ENCODE measurements at regions not wholly inside any gene's neighbourhood (a gene's known extent, or its start where the extent isn't known, plus 50 kb on each side); places are given as distances from the start of the nearest gene placed in this dataset.
A peak's percentile ranks its signal among the peaks of the same experiment; 100 is the strongest.
"Not testable (repeated sequence)": the region's sequence is repeated elsewhere in the genome, so short reads cannot be mapped to it uniquely, and the experiment has no call there.

DNA sequence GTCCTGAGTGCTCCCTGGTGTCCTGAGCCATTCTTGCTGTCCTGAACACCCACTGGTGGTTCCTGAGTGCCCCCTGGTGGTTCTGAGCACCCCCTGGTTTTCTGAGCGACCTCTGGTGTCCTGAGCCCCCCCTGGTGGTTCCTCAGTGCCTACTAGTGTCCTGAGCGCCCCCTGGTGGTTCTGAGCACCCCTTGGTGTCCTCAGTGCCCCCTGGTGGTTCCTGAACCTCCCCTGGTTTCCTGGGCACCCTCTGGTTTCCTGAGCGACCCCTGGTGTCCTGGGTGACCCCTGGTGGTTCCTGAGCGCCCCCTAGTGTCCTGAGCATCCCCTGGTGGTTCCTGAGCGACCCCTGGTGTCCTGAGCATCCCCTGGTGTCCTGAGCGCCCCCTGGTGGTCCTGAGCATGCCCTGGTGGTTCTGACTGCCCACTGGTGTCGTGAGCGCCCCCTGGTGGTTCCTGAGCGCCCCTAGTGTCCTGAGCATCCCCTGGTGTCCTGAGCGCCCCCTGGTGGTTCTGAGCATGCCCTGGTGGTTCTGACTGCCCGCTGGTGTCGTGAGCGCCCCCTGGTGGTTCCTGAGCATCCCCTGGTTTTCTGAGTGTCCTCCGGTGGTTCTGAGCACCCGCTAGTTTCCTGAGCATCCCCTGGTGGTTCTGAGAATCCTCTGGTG lies 473.1 kb downstream of the TMEM121 start:
- peak in 1 of 2 donors; percentile 65 for DNase-seq (ENCODE audit: low read depth in 2 of 2)

DNA sequence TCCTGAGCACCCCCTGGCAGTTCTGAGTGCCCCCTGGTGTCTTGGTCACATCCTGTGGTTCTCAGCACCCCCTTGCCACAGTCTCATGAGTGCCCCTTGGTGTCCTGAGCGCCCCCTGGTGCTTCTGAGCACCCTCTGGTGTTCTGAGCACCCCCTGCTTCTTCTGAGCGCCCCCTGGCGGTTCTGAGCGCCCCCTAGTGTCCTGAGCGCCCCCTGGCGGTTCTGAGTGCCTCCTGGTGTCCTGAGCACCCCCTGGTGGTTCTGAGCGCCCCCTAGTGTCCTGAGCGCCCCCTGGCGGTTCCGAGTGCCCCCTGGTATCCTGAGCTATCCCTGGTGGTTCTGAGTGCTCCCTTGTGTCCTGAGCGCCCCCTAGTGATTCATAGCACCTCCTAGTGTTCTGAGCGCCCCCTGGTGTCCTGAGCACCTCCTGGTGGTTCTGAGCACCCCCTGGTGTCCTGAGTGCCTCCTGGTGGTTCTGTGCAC lies 473.7 kb downstream of the TMEM121 start:
- DNase-seq (ENCODE audit: low read depth in 2 of 2) = not testable (repeated sequence)

- DNase-seq (ENCODE audit: low read depth in 2 of 2) = not testable (repeated sequence)
These were observed 474.9 kb downstream of the TMEM121 start for GRCh38 chr14:106001277-106001676.

GRCh38 chr14:106003351-106003750 lies 477.0 kb downstream of the TMEM121 start:
- no peak for DNase-seq (ENCODE audit: low read depth in 2 of 2)

DNA sequence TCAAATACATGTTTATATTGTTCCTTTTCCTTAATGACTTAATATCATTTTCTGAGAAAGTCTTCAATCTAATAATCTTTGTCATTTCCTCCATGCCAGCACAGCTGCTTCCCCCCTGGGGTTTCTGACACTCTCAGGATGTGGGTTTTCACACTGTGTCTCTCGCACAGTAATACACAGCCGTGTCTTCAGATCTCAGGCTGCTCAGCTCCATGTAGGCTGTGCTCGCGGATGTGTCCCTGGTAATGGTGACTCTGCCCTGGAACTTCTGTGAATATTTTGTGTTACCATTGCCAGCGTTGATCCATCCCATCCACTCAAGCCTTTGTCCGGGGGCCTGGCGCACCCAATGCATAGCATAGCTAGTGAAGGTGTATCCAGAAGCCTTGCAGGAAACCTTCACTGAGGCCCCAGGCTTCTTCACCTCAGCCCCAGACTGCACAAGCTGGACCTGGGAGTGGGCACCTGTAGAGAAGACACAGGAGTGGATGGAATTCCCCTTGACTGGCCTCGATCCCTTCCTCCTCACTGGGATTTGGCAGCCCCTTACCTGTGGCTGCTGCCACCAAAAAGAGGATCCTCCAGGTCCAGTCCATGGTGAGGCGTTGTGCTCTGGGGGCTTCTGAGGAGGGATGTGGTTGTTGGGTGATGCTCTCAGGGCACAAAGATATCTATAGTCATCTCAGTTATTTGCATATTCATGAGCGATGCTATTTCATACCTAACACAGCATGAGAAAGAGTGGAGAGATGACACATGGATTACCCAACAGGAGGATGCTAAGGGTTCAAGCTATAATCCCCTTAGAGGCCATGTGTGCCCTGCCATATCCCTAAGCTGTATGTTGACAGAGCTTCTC lies 478.8 kb downstream of the TMEM121 start:
- peak; percentile 62 to 72 for DNase-seq (ENCODE audit: low read depth in 2 of 2)

- peak in 1 of 2 donors; percentile 43 for DNase-seq (ENCODE audit: low read depth in 2 of 2)
These were observed 479.7 kb downstream of the TMEM121 start for GRCh38 chr14:106006043-106006442.

- DNase-seq (ENCODE audit: low read depth in 2 of 2) = not testable (repeated sequence)
These were observed 480.3 kb downstream of the TMEM121 start for GRCh38 chr14:106006716-106007115.

GRCh38 chr14:106010783-106011182 lies 484.4 kb downstream of the TMEM121 start:
- no peak for DNase-seq (ENCODE audit: low read depth in 2 of 2)

DNA sequence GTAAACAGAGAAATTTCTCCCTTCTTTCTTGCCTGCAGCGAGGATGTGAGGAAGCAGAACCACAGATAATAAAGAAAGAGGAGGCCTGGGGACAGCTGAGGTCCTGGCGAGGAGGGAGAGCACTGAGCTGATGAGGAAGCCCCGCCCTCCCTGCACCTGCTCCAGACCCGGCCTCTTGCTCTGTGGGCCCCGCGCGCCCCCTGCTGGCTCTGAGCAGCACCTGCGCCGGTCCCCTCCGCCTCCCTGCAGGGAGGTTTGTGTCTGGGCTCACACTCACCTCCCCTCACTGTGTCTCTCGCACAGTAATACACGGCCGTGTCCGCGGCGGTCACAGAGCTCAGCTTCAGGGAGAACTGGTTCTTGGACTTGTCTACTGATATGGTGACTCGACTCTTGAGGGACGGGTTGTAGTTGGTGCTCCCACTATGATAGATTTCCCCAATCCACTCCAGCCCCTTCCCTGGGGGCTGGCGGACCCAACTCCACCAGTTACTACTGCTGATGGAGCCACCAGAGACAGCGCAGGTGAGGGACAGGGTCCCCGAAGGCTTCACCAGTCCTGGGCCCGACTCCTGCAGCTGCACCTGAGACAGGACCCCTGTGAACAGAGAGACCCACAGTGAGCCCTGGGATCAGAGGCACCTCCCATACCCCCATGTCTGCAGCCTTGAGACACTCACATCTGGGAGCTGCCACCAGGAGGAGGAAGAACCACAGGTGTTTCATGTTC lies 485.4 kb downstream of the TMEM121 start:
- peak; percentile 40 to 79 for DNase-seq (ENCODE audit: low read depth in 2 of 2)

DNA sequence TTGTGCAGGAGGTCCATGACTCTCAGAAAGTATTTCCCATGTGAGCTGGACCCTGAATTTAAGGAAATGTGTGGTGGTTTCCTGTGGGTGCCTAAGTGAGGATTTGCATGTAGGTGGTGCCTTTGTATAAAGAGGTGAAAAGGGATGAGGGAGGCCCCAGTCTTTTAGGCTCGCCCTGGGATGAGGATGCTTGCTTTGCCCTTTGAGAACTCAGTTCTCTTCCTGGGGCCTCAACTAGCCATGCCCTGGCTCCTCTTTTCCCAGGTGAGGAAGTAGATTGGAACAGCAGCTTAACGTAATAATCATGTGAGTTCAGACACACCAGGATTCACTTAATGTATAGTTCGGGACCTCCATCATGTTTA lies 486.0 kb downstream of the TMEM121 start:
- not testable (repeated sequence) for DNase-seq (ENCODE audit: low read depth in 2 of 2)

GRCh38 chr14:106013879-106014376 lies 487.5 kb downstream of the TMEM121 start:
- DNase-seq (ENCODE audit: low read depth in 2 of 2) = no peak

DNA sequence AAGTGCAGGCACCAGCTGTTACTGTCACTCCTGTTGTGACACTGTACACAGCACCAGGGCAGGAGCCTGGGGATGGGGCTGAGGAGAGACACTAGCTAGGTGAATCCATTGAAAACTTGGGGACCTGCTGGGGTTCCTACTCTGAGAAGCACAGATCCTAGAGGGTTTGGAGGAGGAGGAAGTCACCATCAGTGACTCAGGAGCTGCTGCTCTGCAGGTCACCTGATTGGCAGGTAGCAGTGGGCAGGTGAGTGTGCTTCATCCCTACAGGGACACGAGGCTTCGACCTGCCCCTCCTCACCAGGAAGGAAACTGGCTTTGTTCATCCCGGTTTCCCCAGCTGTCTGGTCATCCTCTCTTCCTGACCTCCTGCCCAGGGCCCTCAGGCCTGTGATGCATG lies 491.6 kb downstream of the TMEM121 start:
- not testable (repeated sequence) for DNase-seq (ENCODE audit: low read depth in 2 of 2)

- DNase-seq (ENCODE audit: low read depth in 2 of 2) = no peak
These were observed 495.4 kb downstream of the TMEM121 start for GRCh38 chr14:106021832-106022231.

DNA sequence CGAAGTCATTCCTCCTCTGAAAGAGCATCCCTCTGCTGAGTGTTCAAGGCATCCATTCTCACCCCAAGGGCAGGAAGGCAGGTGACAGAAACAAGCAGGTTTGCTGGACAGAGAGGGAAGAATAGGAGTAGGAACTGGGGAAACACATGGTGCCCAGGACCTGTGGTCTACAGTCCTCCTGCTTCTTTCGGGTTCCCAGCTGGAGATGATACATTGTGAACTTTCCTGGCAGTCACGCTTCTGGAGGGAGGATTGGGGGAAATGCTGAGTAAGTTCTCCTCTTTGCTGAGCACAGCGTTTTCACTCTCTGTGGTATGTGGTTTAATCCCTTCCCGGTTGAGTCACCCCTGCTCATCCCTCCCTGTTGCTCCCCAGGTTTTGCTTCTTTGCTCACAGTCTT lies 496.3 kb downstream of the TMEM121 start:
- DNase-seq (ENCODE audit: low read depth in 2 of 2) = not testable (repeated sequence)

DNA sequence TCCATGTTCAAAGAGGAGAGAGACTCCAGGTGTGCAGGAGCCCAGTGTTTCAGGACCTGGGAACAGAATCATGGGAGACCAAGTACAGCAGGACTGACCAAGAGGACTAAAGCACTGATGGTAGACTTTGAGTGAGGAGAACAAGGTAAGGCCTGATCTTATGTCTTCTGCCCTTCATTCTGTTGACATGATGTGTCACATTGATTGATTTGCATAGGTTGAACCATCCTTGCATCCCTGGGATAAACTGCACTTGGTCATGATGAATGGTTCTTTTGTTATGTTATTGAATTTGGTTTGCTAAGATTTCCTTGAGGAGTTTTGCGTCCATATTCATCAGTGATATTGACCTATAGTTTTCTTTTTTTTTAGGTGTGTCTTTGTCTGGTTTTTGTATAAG lies 497.0 kb downstream of the TMEM121 start:
- no peak for DNase-seq (ENCODE audit: low read depth in 2 of 2)

DNA sequence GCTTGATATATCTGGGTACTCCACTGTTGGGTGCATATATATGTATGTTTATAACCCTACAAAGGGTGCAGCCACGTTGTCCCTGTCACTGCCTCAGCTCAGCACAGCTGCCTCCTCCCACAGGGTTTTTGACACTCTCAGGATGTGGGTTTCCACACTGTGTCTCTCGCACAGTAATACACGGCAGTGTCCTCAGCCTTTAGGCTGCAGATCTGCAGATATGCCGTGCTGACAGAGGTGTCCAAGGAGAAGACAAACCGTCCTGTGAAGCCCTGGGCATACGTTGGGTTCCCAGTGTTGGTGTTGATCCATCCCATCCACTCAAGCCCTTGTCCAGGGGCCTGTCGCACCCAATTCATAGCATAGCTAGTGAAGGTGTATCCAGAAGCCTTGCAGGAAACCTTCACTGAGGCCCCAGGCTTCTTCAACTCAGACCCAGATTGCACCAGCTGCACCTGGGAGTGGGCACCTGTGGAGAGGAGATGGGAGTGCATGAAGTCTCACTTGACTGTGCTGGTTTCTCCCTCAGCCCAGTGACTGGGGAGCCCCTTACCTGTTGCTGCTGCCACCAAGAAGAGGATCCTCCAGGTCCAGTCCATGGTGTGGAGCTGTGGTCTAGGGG lies 498.7 kb downstream of the TMEM121 start:
- DNase-seq (ENCODE audit: low read depth in 2 of 2) = peak; percentile 29 to 36

DNA sequence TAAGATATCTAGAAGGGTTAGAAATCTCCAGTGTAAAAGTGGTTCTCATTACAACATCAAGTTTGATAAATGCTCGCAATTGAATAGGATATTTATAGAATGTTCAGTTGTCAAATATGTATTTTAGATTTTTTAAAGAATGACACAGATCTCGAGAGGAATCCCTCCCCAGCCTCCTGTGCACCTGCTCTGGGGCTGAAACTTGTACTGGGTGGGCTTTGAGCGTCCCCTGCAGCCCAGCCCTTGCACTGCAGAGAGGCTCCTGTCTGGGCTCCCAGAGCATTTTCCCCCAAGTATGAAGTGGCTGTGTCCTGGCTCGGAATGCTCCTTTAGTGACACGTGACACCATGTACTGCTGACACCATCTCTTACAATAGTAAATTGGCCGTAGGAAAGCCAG lies 499.6 kb downstream of the TMEM121 start:
- no peak for DNase-seq (ENCODE audit: low read depth in 2 of 2)

DNA sequence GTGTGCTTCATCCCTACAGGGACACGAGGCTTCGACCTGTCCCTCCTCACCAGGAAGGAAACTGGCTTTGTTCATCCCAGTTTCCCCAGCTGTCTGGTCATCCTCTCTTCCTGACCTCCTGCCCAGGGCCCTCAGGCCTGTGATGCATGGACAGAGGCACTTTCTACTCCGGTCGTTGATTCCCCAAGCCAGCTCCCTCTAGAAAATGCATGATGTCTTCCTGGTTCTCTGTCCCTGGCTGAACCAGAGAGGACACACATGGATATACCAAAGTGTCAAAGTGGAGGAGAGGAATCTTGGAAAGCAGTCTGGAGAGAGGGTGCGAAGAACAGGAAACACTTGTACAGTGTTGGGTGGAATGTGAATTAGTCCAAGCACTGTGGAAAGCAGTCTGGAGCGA lies 501.4 kb downstream of the TMEM121 start:
- DNase-seq (ENCODE audit: low read depth in 2 of 2) = not testable (repeated sequence)

DNA sequence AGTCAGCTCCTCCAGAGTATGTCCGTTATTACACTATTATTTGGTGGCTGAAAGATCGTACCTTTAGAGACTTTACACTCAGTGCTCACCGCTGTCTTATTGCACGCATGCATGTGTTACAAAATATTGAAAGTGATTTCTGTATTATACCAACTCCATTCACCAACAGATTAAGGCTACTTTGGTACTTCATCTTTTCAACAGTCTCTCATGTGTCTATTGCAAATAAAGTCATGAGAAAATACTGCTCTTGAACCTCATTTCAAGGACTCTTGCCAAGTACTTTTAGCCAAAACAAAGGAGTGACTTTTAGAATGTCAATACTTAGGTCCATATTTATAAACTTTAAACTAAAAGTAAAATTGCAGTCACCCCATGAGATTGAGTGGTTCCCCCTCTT lies 503.6 kb downstream of the TMEM121 start:
- no peak for DNase-seq (ENCODE audit: low read depth in 2 of 2)

- no peak for DNase-seq (ENCODE audit: low read depth in 2 of 2)
These were observed 511.0 kb downstream of the TMEM121 start for GRCh38 chr14:106037380-106037779.

- no peak for DNase-seq (ENCODE audit: low read depth in 2 of 2)
These were observed 511.9 kb downstream of the TMEM121 start for GRCh38 chr14:106038263-106038662.

- peak; percentile 24 to 53 for DNase-seq (ENCODE audit: low read depth in 2 of 2)
These were observed 513.0 kb downstream of the TMEM121 start for GRCh38 chr14:106039400-106039799.

Data from stimulated activated CD8-positive, alpha-beta memory T cell treated with anti-CD3 and anti-CD28 coated beads, Interleukin-7, amount 100 ng/mL, for 4 hours (primary cell).